IMR-90 (cell line): ENCODE measurements at regions not wholly inside any gene's neighbourhood (a gene's known extent, or its start where the extent isn't known, plus 50 kb on each side); places are given as distances from the start of the nearest gene placed in this dataset.

Experiments used
- ATAC-seq: fragments of 200-7000 bp; cut with Tn5 transposase; 2 replicates; pipeline ENCODE4 v1.9.1; 2020; ENCODE audit warnings: low read depth, mild to moderate bottlenecking, moderate library complexity
- BruUV-seq: library from RNA; stranded (reverse); fragments of 400-500 nt; replicated peaks from 2 replicates; lab custom pipeline; 2021; lab: Mats Ljungman, UMichigan
- CTCF ChIA-PET: fragments of 300-600 bp; formaldehyde crosslinking; extraction: SDS; loops from one replicate; lab custom pipeline; 2021; ENCODE audit warnings: antibody characterized with exemption; lab: Yijun Ruan, JAX
- POLR2A ChIA-PET: fragments of 300-600 bp; sonication (Branson Sonifier 250); formaldehyde crosslinking; loops from one replicate; lab custom pipeline; 2022; ENCODE audit warnings: antibody characterized with exemption; ENCODE audit not compliant: unreplicated experiment; lab: Charles Lee
- DNase-seq: peaks from one replicate; pipeline ENCODE4 v3.0.0; 2013
- H2AFZ ChIP-seq: replicated peaks from 2 replicates; pipeline ENCODE3; 2013; ENCODE audit warnings: low read length, mild to moderate bottlenecking; ENCODE audit not compliant: poor library complexity
- H2AK5ac ChIP-seq: 2 replicates; pipeline ENCODE4 v1.6.1; 2013; ENCODE audit warnings: low read depth, low read length, inconsistent platforms
- H2AK9ac ChIP-seq: replicated peaks from 2 replicates; pipeline ENCODE3; 2013; ENCODE audit warnings: mild to moderate bottlenecking, low read depth, low read length, moderate library complexity; ENCODE audit not compliant: poor library complexity
- H2BK120ac ChIP-seq: 2 replicates; pipeline ENCODE4 v1.6.1; 2013; ENCODE audit warnings: low read depth, low read length, inconsistent platforms
- H2BK15ac ChIP-seq: 3 replicates; pipeline ENCODE4 v1.6.1; 2013; ENCODE audit warnings: low read depth, low read length, inconsistent platforms
- H2BK20ac ChIP-seq: 2 replicates; pipeline ENCODE4 v1.6.1; 2013; ENCODE audit warnings: low read depth, mild to moderate bottlenecking, inconsistent platforms, low read length, moderate library complexity
- H2BK5ac ChIP-seq: 2 replicates; pipeline ENCODE4 v1.6.1; 2013; ENCODE audit warnings: mild to moderate bottlenecking, low read depth, low read length, inconsistent platforms; ENCODE audit not compliant: poor library complexity, severe bottlenecking
- H3K14ac ChIP-seq: replicated peaks from 2 replicates; pipeline ENCODE4 v1.6.1; 2013; ENCODE audit warnings: low read depth, low read length, inconsistent platforms
- H3K18ac ChIP-seq: 2 replicates; pipeline ENCODE4 v1.6.1; 2013; ENCODE audit warnings: low read depth, low read length, control low read depth
- H3K23ac ChIP-seq: 2 replicates; pipeline ENCODE4 v1.6.1; 2013; ENCODE audit warnings: low read depth, low read length, inconsistent platforms
- H3K27ac ChIP-seq: 2 replicates; pipeline ENCODE4 v1.5.1; 2013; ENCODE audit warnings: mild to moderate bottlenecking, control low read depth, low read length; ENCODE audit not compliant: insufficient read depth
- H3K27me3 ChIP-seq: 2 replicates; pipeline ENCODE4 v1.6.1; 2013; ENCODE audit warnings: low read length; ENCODE audit not compliant: control insufficient read depth, insufficient read depth
- H3K36me3 ChIP-seq: 2 replicates; pipeline ENCODE4 v1.6.1; 2013; ENCODE audit warnings: low read length, mixed read lengths; ENCODE audit not compliant: control insufficient read depth, insufficient read depth
- H3K4ac ChIP-seq: 2 replicates; pipeline ENCODE4 v1.6.1; 2013; ENCODE audit warnings: low read depth, low read length, inconsistent platforms
- H3K4me1 ChIP-seq: 2 replicates; pipeline ENCODE4 v1.6.1; 2013; ENCODE audit warnings: low read length, mixed read lengths; ENCODE audit not compliant: control insufficient read depth, insufficient read depth
- H3K4me2 ChIP-seq: 2 replicates; pipeline ENCODE4 v1.6.1; 2013; ENCODE audit warnings: low read depth, mild to moderate bottlenecking, control low read depth, low read length, moderate library complexity
- H3K4me3 ChIP-seq: 2 replicates; pipeline ENCODE4 v1.5.1; 2013; ENCODE audit warnings: low read depth, mild to moderate bottlenecking, control low read depth, low read length, moderate library complexity; ENCODE audit not compliant: insufficient read depth
- H3K56ac ChIP-seq: 2 replicates; pipeline ENCODE4 v1.6.1; 2013; ENCODE audit warnings: low read length, inconsistent platforms; ENCODE audit not compliant: insufficient read depth; ENCODE audit errors: extremely low read depth
- H3K79me1 ChIP-seq, 2 experiments: 2 replicates each; pipeline ENCODE4 v1.6.1; 2013; ENCODE audit warnings: low read length in 2 of 2, inconsistent platforms in 1 of 2, low read depth in 1 of 2
- H3K9ac ChIP-seq: 2 replicates; pipeline ENCODE4 v1.6.1; 2013; ENCODE audit warnings: low read depth, low read length, control low read depth
- H3K9me1 ChIP-seq: 2 replicates; pipeline ENCODE4 v1.6.1; 2013; ENCODE audit warnings: low read length, inconsistent platforms; ENCODE audit not compliant: insufficient read depth
- H3K9me3 ChIP-seq: 2 replicates; pipeline ENCODE4 v1.6.1; 2013; ENCODE audit warnings: low read length; ENCODE audit not compliant: control insufficient read depth, insufficient read depth
- H4K20me1 ChIP-seq: 2 replicates; pipeline ENCODE4 v1.6.1; 2013; ENCODE audit warnings: low read length, inconsistent platforms; ENCODE audit not compliant: insufficient read depth
- H4K5ac ChIP-seq: 2 replicates; pipeline ENCODE4 v1.6.1; 2013; ENCODE audit warnings: mild to moderate bottlenecking, low read depth, low read length, control low read depth
- H4K8ac ChIP-seq, 2 experiments: 2 replicates each; pipeline ENCODE4 v1.6.1; 2013; ENCODE audit warnings: low read depth in 2 of 2, low read length in 2 of 2, control low read depth in 1 of 2, inconsistent platforms in 1 of 2
- H4K91ac ChIP-seq: 2 replicates; pipeline ENCODE4 v1.6.1; 2013; ENCODE audit warnings: low read depth, low read length, inconsistent platforms; ENCODE audit not compliant: insufficient read depth
- BHLHE40 ChIP-seq: fragments of 150-350 bp; IDR thresholded peaks from 2 replicates; pipeline ENCODE4 v1.6.1; 2016; ENCODE audit warnings: mild to moderate bottlenecking, low read depth, low read length
- CEBPB ChIP-seq: IDR thresholded peaks from 2 replicates; pipeline ENCODE4 v1.6.1; 2012; ENCODE audit warnings: low read depth, low read length, improper control_type of control experiment
- CHD1 ChIP-seq: IDR thresholded peaks from 2 replicates; pipeline ENCODE4 v1.6.1; 2012; ENCODE audit warnings: low read depth, low read length, improper control_type of control experiment
- ELK1 ChIP-seq: fragments of 150-350 bp; IDR thresholded peaks from 2 replicates; pipeline ENCODE4 v1.6.1; 2016; ENCODE audit warnings: low read depth, mild to moderate bottlenecking, low read length, moderate library complexity, borderline replicate concordance
- FOS ChIP-seq: fragments of 150-350 bp; IDR thresholded peaks from 2 replicates; pipeline ENCODE4 v1.6.1; 2016; ENCODE audit warnings: low read depth, low read length
- MAFK ChIP-seq: IDR thresholded peaks from 2 replicates; pipeline ENCODE4 v1.6.1; 2012; ENCODE audit warnings: low read depth, low read length, improper control_type of control experiment
- POLR2A ChIP-seq: IDR thresholded peaks from 2 replicates; pipeline ENCODE4 v1.6.1; 2012; ENCODE audit warnings: mild to moderate bottlenecking, low read depth, low read length
- RAD21 ChIP-seq: IDR thresholded peaks from 2 replicates; pipeline ENCODE4 v1.6.1; 2012; ENCODE audit warnings: low read length, improper control_type of control experiment
- RCOR1 ChIP-seq: IDR thresholded peaks from 2 replicates; pipeline ENCODE4 v1.6.1; 2012; ENCODE audit warnings: mild to moderate bottlenecking, low read length, improper control_type of control experiment; ENCODE audit not compliant: insufficient replicate concordance
- WGBS, 2 experiments: methylation state at CpG; one replicate each; pipeline versions ENCODE4 v1.1.5 to v1.1.7; 2013; ENCODE audit warnings: missing lambda C conversion rate in 2 of 2; ENCODE audit not compliant: insufficient read length in 1 of 2; ENCODE audit errors: extremely low coverage in 2 of 2; 5-methylcytosine and 5-hydroxymethylcytosine counted together
- dilution Hi-C: fragments of 300-500 bp; cut with HindIII; formaldehyde crosslinking; loops from one replicate; pipeline ENCODE4 v1.14.3; 2018; ENCODE audit warnings: low sequenced_read_pairs; ENCODE audit not compliant: unreplicated experiment
- in situ Hi-C: fragments of 300-500 bp; cut with MboI; formaldehyde crosslinking; loops from 3 replicates; pipeline ENCODE4 v1.14.3; 2019; ENCODE audit warnings: low sequenced_read_pairs, inconsistent platforms, mixed read lengths
- intact Hi-C: fragments of 100-400 bp; cut with micrococcal nuclease; formaldehyde crosslinking; loops from 2 replicates; pipeline ENCODE4 v1.10.0; 2022
- TF ChIP-seq, protein P1 (sequence below): conservative IDR thresholded peaks from 2 replicates; pipeline ENCODE4 v1.5.1; 2012; ENCODE audit warnings: mild to moderate bottlenecking, low read depth, low read length, improper control_type of control experiment
- TF ChIP-seq, protein P2 (sequence below): fragments of 150-350 bp; IDR thresholded peaks from 2 replicates; pipeline ENCODE4 v1.6.1; 2017; ENCODE audit warnings: mild to moderate bottlenecking, antibody characterized with exemption, low read length, low read depth

DNA sequence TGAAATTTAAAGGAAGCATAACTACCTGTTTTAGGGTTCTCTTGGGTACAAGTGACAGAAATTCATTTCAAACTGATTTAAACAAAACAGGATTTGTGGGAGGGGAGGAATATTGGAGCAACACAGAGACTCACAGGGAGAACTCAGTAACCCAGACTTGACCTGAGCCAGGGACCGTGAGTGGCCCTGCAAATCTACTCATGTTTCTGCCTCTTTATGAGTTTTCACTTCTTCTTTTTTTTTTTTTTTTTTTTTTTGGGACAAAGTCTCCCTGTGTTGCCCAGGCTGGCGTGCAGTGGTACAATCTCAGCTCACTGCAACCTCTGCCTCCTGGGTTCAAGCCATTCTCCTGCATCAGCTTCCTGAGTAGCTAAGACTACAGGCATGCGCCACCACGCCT is 405.6 kb upstream of the ZNF608 start:
- Histone ChIP-seq H3K56ac (no peak overlapping the region), H3K4me2 (no peak overlapping the region), H3K36me3 (no peaks in the 10 kb centered on the region), H4K8ac (no peak overlapping the region), H4K91ac (no peak overlapping the region), H3K79me1 (no peaks in the 10 kb centered on the region), H2BK15ac (no peak overlapping the region), H3K9me1 (no peaks in the 10 kb centered on the region; the same call in 1 of the 2 replicates), H3K18ac (no peak overlapping the region), H4K20me1 (no peaks in the 10 kb centered on the region), H2AK9ac (no peak overlapping the region), H3K27me3 (no peaks in the 10 kb centered on the region), H2AK5ac (no peak overlapping the region), H3K9ac (no peak overlapping the region), H3K14ac (no peak overlapping the region), H3K23ac (no peak overlapping the region), H3K4me1 (no peaks in the 10 kb centered on the region; the same call in 1 of the 2 replicates), H2AFZ (no peak overlapping the region), H3K9me3 (no peaks in the 10 kb centered on the region), H3K4me3 (no peak overlapping the region), H2BK5ac (no peak overlapping the region), H3K27ac (no peak overlapping the region), H3K4ac (no peak overlapping the region), H4K5ac (no peak overlapping the region), H2BK120ac (no peak overlapping the region), H2BK20ac (no peak overlapping the region)
- ChIA-PET POLR2A (no interaction called here), CTCF (no interaction called here)
- no peak for DNase-seq
- TF ChIP-seq FOS = no peak
- TF ChIP-seq ELK1 = no peak
- TF ChIP-seq RCOR1 = no peak
- TF ChIP-seq CHD1 = no peak
- no peak for TF ChIP-seq CEBPB
- TF ChIP-seq BHLHE40 = no peak
- no peak for TF ChIP-seq MAFK
- TF ChIP-seq, protein P1, sequence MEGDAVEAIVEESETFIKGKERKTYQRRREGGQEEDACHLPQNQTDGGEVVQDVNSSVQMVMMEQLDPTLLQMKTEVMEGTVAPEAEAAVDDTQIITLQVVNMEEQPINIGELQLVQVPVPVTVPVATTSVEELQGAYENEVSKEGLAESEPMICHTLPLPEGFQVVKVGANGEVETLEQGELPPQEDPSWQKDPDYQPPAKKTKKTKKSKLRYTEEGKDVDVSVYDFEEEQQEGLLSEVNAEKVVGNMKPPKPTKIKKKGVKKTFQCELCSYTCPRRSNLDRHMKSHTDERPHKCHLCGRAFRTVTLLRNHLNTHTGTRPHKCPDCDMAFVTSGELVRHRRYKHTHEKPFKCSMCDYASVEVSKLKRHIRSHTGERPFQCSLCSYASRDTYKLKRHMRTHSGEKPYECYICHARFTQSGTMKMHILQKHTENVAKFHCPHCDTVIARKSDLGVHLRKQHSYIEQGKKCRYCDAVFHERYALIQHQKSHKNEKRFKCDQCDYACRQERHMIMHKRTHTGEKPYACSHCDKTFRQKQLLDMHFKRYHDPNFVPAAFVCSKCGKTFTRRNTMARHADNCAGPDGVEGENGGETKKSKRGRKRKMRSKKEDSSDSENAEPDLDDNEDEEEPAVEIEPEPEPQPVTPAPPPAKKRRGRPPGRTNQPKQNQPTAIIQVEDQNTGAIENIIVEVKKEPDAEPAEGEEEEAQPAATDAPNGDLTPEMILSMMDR = no peak
- TF ChIP-seq RAD21 = no peak
- no peak for TF ChIP-seq POLR2A
- TF ChIP-seq, protein P2, sequence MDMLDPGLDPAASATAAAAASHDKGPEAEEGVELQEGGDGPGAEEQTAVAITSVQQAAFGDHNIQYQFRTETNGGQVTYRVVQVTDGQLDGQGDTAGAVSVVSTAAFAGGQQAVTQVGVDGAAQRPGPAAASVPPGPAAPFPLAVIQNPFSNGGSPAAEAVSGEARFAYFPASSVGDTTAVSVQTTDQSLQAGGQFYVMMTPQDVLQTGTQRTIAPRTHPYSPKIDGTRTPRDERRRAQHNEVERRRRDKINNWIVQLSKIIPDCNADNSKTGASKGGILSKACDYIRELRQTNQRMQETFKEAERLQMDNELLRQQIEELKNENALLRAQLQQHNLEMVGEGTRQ = no peak
- intact Hi-C loops = no loop called here
- BruUV-seq = no TSS peak
- no peak for ATAC-seq
- no CpG with 5 or more reads among the region's 4 CpGs for WGBS, 2 experiments
- in situ Hi-C loops = no loop called here
- dilution Hi-C loops = no loop called here
